ENCODE measurements at regions not wholly inside any gene's neighbourhood (a gene's known extent, or its start where the extent isn't known, plus 50 kb on each side); places are given as distances from the start of the nearest gene placed in this dataset.
A peak's percentile ranks its signal among the peaks of the same experiment; 100 is the strongest.

- DNase-seq (ENCODE audit: low read depth) = no peak
- H3K4me3 ChIP-seq (ENCODE audit: low read depth, low read length) = no peak overlapping the region
- TF ChIP-seq CTCF (IDR thresholded peaks at IDR 0.05; ENCODE audit: insufficient read depth, low read depth, low read length) = no peak
Observed at GRCh38 chr6:47372318-47372717, 62.6 kb upstream of the TNFRSF21 start.

GRCh38 chr6:47375426-47375825 is 65.7 kb upstream of the TNFRSF21 start:
- TF ChIP-seq CTCF (IDR thresholded peaks at IDR 0.05; ENCODE audit: insufficient read depth, low read depth, low read length) = no peak
- H3K4me3 ChIP-seq (ENCODE audit: low read depth, low read length) = no peak overlapping the region
- no peak for DNase-seq (ENCODE audit: low read depth)

- TF ChIP-seq CTCF (IDR thresholded peaks at IDR 0.05; ENCODE audit: insufficient read depth, low read depth, low read length) = no peak
- H3K4me3 ChIP-seq (ENCODE audit: low read depth, low read length) = no peak overlapping the region
- no peak for DNase-seq (ENCODE audit: low read depth)
Observed at GRCh38 chr6:47376930-47377329, 67.2 kb upstream of the TNFRSF21 start.

- no peak for TF ChIP-seq CTCF (IDR thresholded peaks at IDR 0.05; ENCODE audit: insufficient read depth, low read depth, low read length)
- no peak overlapping the region for H3K4me3 ChIP-seq (ENCODE audit: low read depth, low read length)
- DNase-seq (ENCODE audit: low read depth) = peak; percentile 27
Observed at GRCh38 chr6:47377971-47378370, 68.3 kb upstream of the TNFRSF21 start.

- H3K4me3 ChIP-seq (ENCODE audit: low read depth, low read length) = no peak overlapping the region
- DNase-seq (ENCODE audit: low read depth) = peak; percentile 69
- no peak for TF ChIP-seq CTCF (IDR thresholded peaks at IDR 0.05; ENCODE audit: insufficient read depth, low read depth, low read length)
Observed at GRCh38 chr6:47379328-47379727, 69.6 kb upstream of the TNFRSF21 start.

- H3K4me3 ChIP-seq (ENCODE audit: low read depth, low read length) = no peak overlapping the region
- TF ChIP-seq CTCF (IDR thresholded peaks at IDR 0.05; ENCODE audit: insufficient read depth, low read depth, low read length) = no peak
- DNase-seq (ENCODE audit: low read depth) = no peak
Observed at GRCh38 chr6:47380251-47380650, 70.5 kb upstream of the TNFRSF21 start.

- no peak overlapping the region for H3K4me3 ChIP-seq (ENCODE audit: low read depth, low read length)
- no peak for DNase-seq (ENCODE audit: low read depth)
- TF ChIP-seq CTCF (IDR thresholded peaks at IDR 0.05; ENCODE audit: insufficient read depth, low read depth, low read length) = no peak
Observed at GRCh38 chr6:47381036-47381435, 71.3 kb upstream of the TNFRSF21 start.
